Prostate gland (tissue), 2 donors: ENCODE measurements at regions not wholly inside any gene's neighbourhood (a gene's known extent, or its start where the extent isn't known, plus 50 kb on each side); places are given as distances from the start of the nearest gene placed in this dataset.

Experiments used
- DNase-seq: peaks from one replicate; pipeline ENCODE4 v3.0.0-alpha.2; 2019; ENCODE audit warnings: low spot score
- H3K27ac ChIP-seq, 2 donors: fragments of 200-600 bp; sonication (generic); 2 replicates each; pipeline ENCODE4 v1.5.1; 2017 to 2019
- H3K27me3 ChIP-seq: fragments of 200-600 bp; sonication (generic); replicated peaks from 2 replicates; pipeline ENCODE4 v1.5.1; 2019; ENCODE audit not compliant: insufficient read depth
- H3K36me3 ChIP-seq, 2 donors: fragments of 200-600 bp; sonication (generic); 1 replicate in 1 of 2; 2 replicates in 1 of 2; pipeline versions ENCODE4 v1.5.1 to v1.8.1; 2017 to 2019
- H3K4me1 ChIP-seq: fragments of 200-600 bp; sonication (generic); replicated peaks from 2 replicates; pipeline ENCODE4 v1.5.1; 2019
- H3K4me3 ChIP-seq, 2 donors: fragments of 200-600 bp; sonication (generic); 2 replicates each; pipeline ENCODE4 v1.5.1; 2017 to 2019
- H3K9me3 ChIP-seq: fragments of 200-600 bp; sonication (generic); 2 replicates; pipeline ENCODE4 v1.5.1; 2017
- CTCF ChIP-seq, 4 experiments: fragments of 200-600 bp in 2 of 4; fragments of 450-650 bp in 2 of 4; sonication (generic) in 2 of 4; IDR thresholded peaks; 1 replicate in 3 of 4; 2 replicates in 1 of 4; pipeline ENCODE4 v1.5.1; 2016 to 2019; ENCODE audit warnings: antibody characterized with exemption in 4 of 4, mild to moderate bottlenecking in 2 of 4, moderate library complexity in 2 of 4
- POLR2A ChIP-seq: fragments of 450-650 bp; IDR thresholded peaks from one replicate; pipeline ENCODE4 v1.6.1; 2016; ENCODE audit warnings: antibody characterized with exemption, mild to moderate bottlenecking
- POLR2AphosphoS5 ChIP-seq: sonication (generic); formaldehyde crosslinking; IDR thresholded peaks from one replicate; pipeline ENCODE4 v1.6.1; 2017; ENCODE audit warnings: antibody characterized with exemption
- WGBS: methylation state at CpG from one replicate; pipeline ENCODE4 v1.1.5; 2018; 5-methylcytosine and 5-hydroxymethylcytosine counted together
- intact Hi-C: fragments of 100-400 bp; cut with DNase I; formaldehyde crosslinking; loops from one replicate; pipeline ENCODE4 v1.14.2; 2022

GRCh38 chr2:194730266-194730665 is 926.8 kb upstream of the SLC39A10 start:
- intact Hi-C loops = no loop called here
- H3K4me3 ChIP-seq = no peak overlapping the region
- no peaks in the 10 kb centered on the region for H3K4me1 ChIP-seq
- H3K36me3 ChIP-seq = no peaks in the 10 kb centered on the region
- TF ChIP-seq CTCF (IDR thresholded peaks at IDR 0.05) (no peak), POLR2A (no peak), POLR2AphosphoS5 (no peak)
- H3K9me3 ChIP-seq = no peaks in the 10 kb centered on the region
- DNase-seq = no peak
- WGBS = 68% methylated on average over 1 of the region's 1 CpG
- no peaks in the 10 kb centered on the region for H3K27me3 ChIP-seq
- no peak overlapping the region for H3K27ac ChIP-seq

- 88% methylated on average over 1 of the region's 1 CpG for WGBS
- DNase-seq = no peak
- H3K36me3 ChIP-seq = no peaks in the 10 kb centered on the region
- no peak overlapping the region for H3K4me3 ChIP-seq
- intact Hi-C loops = no loop called here
- no peaks in the 10 kb centered on the region for H3K27me3 ChIP-seq
- H3K9me3 ChIP-seq = no peaks in the 10 kb centered on the region
- H3K27ac ChIP-seq = no peak overlapping the region
- TF ChIP-seq POLR2A (no peak), POLR2AphosphoS5 (no peak), CTCF (IDR thresholded peaks at IDR 0.05) (no peak)
- no peaks in the 10 kb centered on the region for H3K4me1 ChIP-seq
These were observed 931.9 kb upstream of the SLC39A10 start for GRCh38 chr2:194725169-194725568.

GRCh38 chr2:194723446-194723845 is 933.6 kb upstream of the SLC39A10 start:
- Histone ChIP-seq H3K4me3 (no peak overlapping the region), H3K4me1 (no peaks in the 10 kb centered on the region), H3K36me3 (no peaks in the 10 kb centered on the region), H3K27me3 (no peaks in the 10 kb centered on the region), H3K27ac (no peak overlapping the region), H3K9me3 (no peaks in the 10 kb centered on the region)
- no peak for DNase-seq
- WGBS = 74% methylated on average over 2 of the region's 2 CpGs
- TF ChIP-seq POLR2AphosphoS5 (no peak), CTCF (IDR thresholded peaks at IDR 0.05) (no peak), POLR2A (no peak)
- intact Hi-C loops = no loop called here

GRCh38 chr2:194721227-194721626 is 935.8 kb upstream of the SLC39A10 start:
- Histone ChIP-seq H3K9me3 (no peaks in the 10 kb centered on the region), H3K4me3 (no peak overlapping the region), H3K36me3 (no peaks in the 10 kb centered on the region), H3K27ac (no peak overlapping the region), H3K4me1 (no peaks in the 10 kb centered on the region), H3K27me3 (no peaks in the 10 kb centered on the region)
- DNase-seq = no peak
- no peak for TF ChIP-seq CTCF (IDR thresholded peaks at IDR 0.05)
- no peak for TF ChIP-seq POLR2AphosphoS5
- no peak for TF ChIP-seq POLR2A
- WGBS = 75% methylated on average over 3 of the region's 3 CpGs
- intact Hi-C loops = no loop called here

- no peak overlapping the region for H3K27ac ChIP-seq
- intact Hi-C loops = no loop called here
- 90% methylated on average over 2 of the region's 2 CpGs for WGBS
- TF ChIP-seq POLR2A (no peak), CTCF (IDR thresholded peaks at IDR 0.05) (no peak), POLR2AphosphoS5 (no peak)
- H3K4me1 ChIP-seq = no peaks in the 10 kb centered on the region
- H3K9me3 ChIP-seq = no peaks in the 10 kb centered on the region
- no peaks in the 10 kb centered on the region for H3K36me3 ChIP-seq
- H3K27me3 ChIP-seq = no peaks in the 10 kb centered on the region
- DNase-seq = no peak
- H3K4me3 ChIP-seq = no peak overlapping the region
These were observed 936.6 kb upstream of the SLC39A10 start for GRCh38 chr2:194720462-194720861.
